Neural progenitor cell (in vitro differentiated cells): ENCODE measurements at regions not wholly inside any gene's neighbourhood (a gene's known extent, or its start where the extent isn't known, plus 50 kb on each side); places are given as distances from the start of the nearest gene placed in this dataset.

Source experiments
- CTCF ChIP-seq: fragments of 200-600 bp; sonication (generic); IDR thresholded peaks from 2 replicates; pipeline ENCODE4 v1.5.1; 2017; ENCODE audit warnings: antibody characterized with exemption, mild to moderate bottlenecking
- EZH2 ChIP-seq: fragments of 200-600 bp; sonication (generic); IDR thresholded peaks from 2 replicates; pipeline ENCODE4 v1.6.1; 2017; ENCODE audit warnings: antibody characterized with exemption, mild to moderate bottlenecking, moderate library complexity

GRCh38 chr14:35222872-35223466 lies 69.2 kb upstream of the PSMA6 start:
- no peak for TF ChIP-seq CTCF
- TF ChIP-seq EZH2: no peak
